T-helper 1 cell treated with Interleukin-12 subunit alpha and Interleukin-12 subunit beta and Interleukin-4 antibody, amounts not matched to agents 30 ng/mL and 1 ng/mL, for 36 hours (primary cell): ENCODE measurements at regions not wholly inside any gene's neighbourhood (a gene's known extent, or its start where the extent isn't known, plus 50 kb on each side); places are given as distances from the start of the nearest gene placed in this dataset.

Experiments used
- intact Hi-C: fragments of 100-400 bp; cut with micrococcal nuclease; formaldehyde crosslinking; loops from one replicate; pipeline ENCODE4 v1.15.1; 2024

- intact Hi-C loops: no loop called here
Measured at GRCh38 chr11:134710861-134711407, 298.9 kb upstream of the B3GAT1 start.

GRCh38 chr11:134705858-134706257 is 293.8 kb upstream of the B3GAT1 start:
- intact Hi-C loops: no loop called here

- intact Hi-C loops: no loop called here
Measured at GRCh38 chr11:134702827-134703226, 290.8 kb upstream of the B3GAT1 start.

- intact Hi-C loops: no loop called here
Measured at GRCh38 chr11:134701564-134702165, 289.6 kb upstream of the B3GAT1 start.

- intact Hi-C loops: no loop called here
Measured at GRCh38 chr11:134700101-134700640, 288.1 kb upstream of the B3GAT1 start.

GRCh38 chr11:134696455-134696854 is 284.4 kb upstream of the B3GAT1 start:
- intact Hi-C loops: no loop called here

- intact Hi-C loops: no loop called here
Measured at GRCh38 chr11:134691985-134692384, 279.9 kb upstream of the B3GAT1 start.

GRCh38 chr11:134691295-134691873 is 279.3 kb upstream of the B3GAT1 start:
- intact Hi-C loops: no loop called here

- intact Hi-C loops: no loop called here
Measured at GRCh38 chr11:134689886-134690285, 277.8 kb upstream of the B3GAT1 start.

- intact Hi-C loops: no loop called here
Measured at GRCh38 chr11:134687548-134687947, 275.5 kb upstream of the B3GAT1 start.

GRCh38 chr11:134686460-134687061 is 274.5 kb upstream of the B3GAT1 start:
- intact Hi-C loops: no loop called here

GRCh38 chr11:134685793-134686380 is 273.8 kb upstream of the B3GAT1 start:
- intact Hi-C loops: no loop called here

GRCh38 chr11:134684576-134684975 is 272.5 kb upstream of the B3GAT1 start:
- intact Hi-C loops: no loop called here

- intact Hi-C loops: no loop called here
Measured at GRCh38 chr11:134683860-134684259, 271.8 kb upstream of the B3GAT1 start.

- intact Hi-C loops: no loop called here
Measured at GRCh38 chr11:134682577-134682976, 270.5 kb upstream of the B3GAT1 start.

- intact Hi-C loops: no loop called here
Measured at GRCh38 chr11:134679592-134679991, 267.6 kb upstream of the B3GAT1 start.

- intact Hi-C loops: no loop called here
Measured at GRCh38 chr11:134678744-134679143, 266.7 kb upstream of the B3GAT1 start.

- intact Hi-C loops: no loop called here
Measured at GRCh38 chr11:134677891-134678551, 266.0 kb upstream of the B3GAT1 start.

- intact Hi-C loops: no loop called here
Measured at GRCh38 chr11:134677397-134677822, 265.4 kb upstream of the B3GAT1 start.

- intact Hi-C loops: no loop called here
Measured at GRCh38 chr11:134676516-134677287, 264.7 kb upstream of the B3GAT1 start.

- intact Hi-C loops: no loop called here
Measured at GRCh38 chr11:134675983-134676382, 263.9 kb upstream of the B3GAT1 start.
